ENCODE measurements at regions not wholly inside any gene's neighbourhood (a gene's known extent, or its start where the extent isn't known, plus 50 kb on each side); places are given as distances from the start of the nearest gene placed in this dataset.

DNA sequence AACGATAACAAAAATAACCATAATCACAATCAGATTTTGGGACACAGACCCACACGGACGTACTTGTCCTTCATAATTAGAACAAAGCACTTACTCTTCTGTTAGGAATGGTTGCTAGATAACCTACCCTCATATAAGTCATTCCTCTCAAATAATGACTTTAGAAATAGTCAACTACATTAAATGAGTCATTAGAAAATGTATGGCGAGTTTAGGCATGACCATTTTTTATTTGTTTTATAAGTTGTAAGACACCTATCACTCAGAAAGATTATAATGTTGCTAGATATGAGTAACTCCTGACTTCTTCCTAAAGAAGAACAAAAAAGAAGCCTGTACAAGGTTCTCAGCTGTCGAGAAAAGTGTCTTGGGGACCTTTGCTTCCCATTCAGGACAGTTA lies 1637.5 kb upstream of the PCDH7 start:
- TF ChIP-seq JUNB (IDR thresholded peaks at IDR 0.05) (no peak), ZFP36 (IDR thresholded peaks at IDR 0.05; ENCODE audit: borderline replicate concordance, partially characterized antibody) (no peak), EP300 (IDR thresholded peaks at IDR 0.05) (no peak), POLR2AphosphoS2 (conservative IDR thresholded peaks at IDR 0.05; ENCODE audit: low read length) (no peak), RCOR1 (IDR thresholded peaks at IDR 0.05; ENCODE audit: low read depth, low read length) (no peak), RAD21 (conservative IDR thresholded peaks at IDR 0.05 in 1 of 2, IDR thresholded peaks at IDR 0.05 in 1 of 2) (no peak)
- TF ChIP-seq, protein P1, sequence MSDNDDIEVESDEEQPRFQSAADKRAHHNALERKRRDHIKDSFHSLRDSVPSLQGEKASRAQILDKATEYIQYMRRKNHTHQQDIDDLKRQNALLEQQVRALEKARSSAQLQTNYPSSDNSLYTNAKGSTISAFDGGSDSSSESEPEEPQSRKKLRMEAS (IDR thresholded peaks at IDR 0.05) = no peak
- TF ChIP-seq, protein P2, sequence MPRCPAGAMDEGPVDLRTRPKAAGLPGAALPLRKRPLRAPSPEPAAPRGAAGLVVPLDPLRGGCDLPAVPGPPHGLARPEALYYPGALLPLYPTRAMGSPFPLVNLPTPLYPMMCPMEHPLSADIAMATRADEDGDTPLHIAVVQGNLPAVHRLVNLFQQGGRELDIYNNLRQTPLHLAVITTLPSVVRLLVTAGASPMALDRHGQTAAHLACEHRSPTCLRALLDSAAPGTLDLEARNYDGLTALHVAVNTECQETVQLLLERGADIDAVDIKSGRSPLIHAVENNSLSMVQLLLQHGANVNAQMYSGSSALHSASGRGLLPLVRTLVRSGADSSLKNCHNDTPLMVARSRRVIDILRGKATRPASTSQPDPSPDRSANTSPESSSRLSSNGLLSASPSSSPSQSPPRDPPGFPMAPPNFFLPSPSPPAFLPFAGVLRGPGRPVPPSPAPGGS (IDR thresholded peaks at IDR 0.05) = no peak
- TF ChIP-seq, protein P3, sequence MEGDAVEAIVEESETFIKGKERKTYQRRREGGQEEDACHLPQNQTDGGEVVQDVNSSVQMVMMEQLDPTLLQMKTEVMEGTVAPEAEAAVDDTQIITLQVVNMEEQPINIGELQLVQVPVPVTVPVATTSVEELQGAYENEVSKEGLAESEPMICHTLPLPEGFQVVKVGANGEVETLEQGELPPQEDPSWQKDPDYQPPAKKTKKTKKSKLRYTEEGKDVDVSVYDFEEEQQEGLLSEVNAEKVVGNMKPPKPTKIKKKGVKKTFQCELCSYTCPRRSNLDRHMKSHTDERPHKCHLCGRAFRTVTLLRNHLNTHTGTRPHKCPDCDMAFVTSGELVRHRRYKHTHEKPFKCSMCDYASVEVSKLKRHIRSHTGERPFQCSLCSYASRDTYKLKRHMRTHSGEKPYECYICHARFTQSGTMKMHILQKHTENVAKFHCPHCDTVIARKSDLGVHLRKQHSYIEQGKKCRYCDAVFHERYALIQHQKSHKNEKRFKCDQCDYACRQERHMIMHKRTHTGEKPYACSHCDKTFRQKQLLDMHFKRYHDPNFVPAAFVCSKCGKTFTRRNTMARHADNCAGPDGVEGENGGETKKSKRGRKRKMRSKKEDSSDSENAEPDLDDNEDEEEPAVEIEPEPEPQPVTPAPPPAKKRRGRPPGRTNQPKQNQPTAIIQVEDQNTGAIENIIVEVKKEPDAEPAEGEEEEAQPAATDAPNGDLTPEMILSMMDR (IDR thresholded peaks at IDR 0.05) = no peak
- TF ChIP-seq, protein P4, sequence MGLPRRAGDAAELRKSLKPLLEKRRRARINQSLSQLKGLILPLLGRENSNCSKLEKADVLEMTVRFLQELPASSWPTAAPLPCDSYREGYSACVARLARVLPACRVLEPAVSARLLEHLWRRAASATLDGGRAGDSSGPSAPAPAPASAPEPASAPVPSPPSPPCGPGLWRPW (IDR thresholded peaks at IDR 0.05) = no peak
